HCT116 (cell line): ENCODE measurements at regions not wholly inside any gene's neighbourhood (a gene's known extent, or its start where the extent isn't known, plus 50 kb on each side); places are given as distances from the start of the nearest gene placed in this dataset.

ENCODE experiments used
- ATAC-seq: fragments of 200-7000 bp; cut with Tn5 transposase; 2 replicates; pipeline ENCODE4 v1.9.1; 2020; ENCODE audit warnings: mild to moderate bottlenecking, moderate library complexity
- BruUV-seq: library from RNA; stranded (reverse); fragments of 400-500 nt; replicated peaks from 2 replicates; lab custom pipeline; 2021; lab: Mats Ljungman, UMichigan
- CTCF ChIA-PET: fragments of 300-600 bp; sonication (Branson Sonifier 250); formaldehyde crosslinking; loops from one replicate; lab custom pipeline; 2021; ENCODE audit warnings: antibody characterized with exemption; lab: Charles Lee
- POLR2A ChIA-PET: fragments of 300-600, 350-600 bp; sonication (Branson Sonifier 250); formaldehyde crosslinking; loops from one replicate; lab custom pipeline; 2021; ENCODE audit warnings: antibody characterized with exemption; lab: Charles Lee
- RAD21 ChIA-PET, 2 experiments: fragments of 300-600 bp; sonication (Branson Sonifier 250); formaldehyde crosslinking; loops; one replicate each; lab custom pipeline; 2023; ENCODE audit warnings: low total read pairs in 2 of 2; ENCODE audit not compliant: uncharacterized antibody in 2 of 2, unreplicated experiment in 2 of 2, low non-redundant PET in 1 of 2; lab: Charles Lee
- DNase-seq: peaks from one replicate; pipeline ENCODE4 v3.0.0-alpha.2; 2010; ENCODE audit warnings: low read depth, low spot score
- H2AFZ ChIP-seq: fragments of 200-600 bp; shearing (Covaris generic), sonication (generic); 2 replicates; pipeline ENCODE4 v1.6.1; 2017; ENCODE audit warnings: low read depth, mixed run types, mixed read lengths, antibody characterized with exemption, low read length; ENCODE audit not compliant: poor library complexity, severe bottlenecking
- H3K27ac ChIP-seq: 2 replicates; pipeline ENCODE4 v1.5.1; 2012; ENCODE audit warnings: low read depth, low read length
- H3K27me3 ChIP-seq: fragments of 200-600 bp; sonication (generic); 2 replicates; pipeline ENCODE4 v1.6.1; 2016; ENCODE audit warnings: mixed run types, low read length, mixed read lengths; ENCODE audit not compliant: insufficient read depth
- H3K36me3 ChIP-seq, 2 experiments: fragments of 200-500 bp in 1 of 2; fragments of 200-600 bp in 1 of 2; sonication (Bioruptor generic) in 1 of 2; sonication (generic) in 1 of 2; 2 replicates each; pipeline versions ENCODE4 v1.5.1 to v1.6.1; 2014 to 2016; ENCODE audit warnings: low read length in 2 of 2, inconsistent platforms in 1 of 2, mixed read lengths in 1 of 2, mixed run types in 1 of 2; ENCODE audit not compliant: insufficient read depth in 2 of 2, control insufficient read depth in 1 of 2
- H3K4me1 ChIP-seq, 2 experiments: fragments of 200-600 bp in 1 of 2; sonication (generic) in 1 of 2; 2 replicates each; pipeline versions ENCODE4 v1.5.1 to v1.6.1; 2012 to 2017; ENCODE audit warnings: low read length in 2 of 2, inconsistent platforms in 1 of 2, mild to moderate bottlenecking in 1 of 2, mixed read lengths in 1 of 2, mixed run types in 1 of 2, moderate library complexity in 1 of 2; ENCODE audit not compliant: insufficient read depth in 2 of 2, control insufficient read depth in 1 of 2
- H3K4me2 ChIP-seq: fragments of 200-600 bp; sonication (generic); 2 replicates; pipeline ENCODE4 v1.6.1; 2017; ENCODE audit warnings: mixed run types, low read length, mixed read lengths
- H3K4me3 ChIP-seq, 2 experiments: fragments of 200-600 bp in 1 of 2; sonication (generic) in 1 of 2; replicated peaks in 1 of 2; 2 replicates each; pipeline ENCODE4 v1.5.1; 2011 to 2016; ENCODE audit warnings: low read length in 2 of 2, control low read depth in 1 of 2, low read depth in 1 of 2, mild to moderate bottlenecking in 1 of 2, mixed read lengths in 1 of 2, mixed run types in 1 of 2
- H3K79me2 ChIP-seq: fragments of 200-600 bp; sonication (generic); 2 replicates; pipeline ENCODE4 v1.6.1; 2017; ENCODE audit warnings: mild to moderate bottlenecking, mixed run types, low read length, moderate library complexity, mixed read lengths; ENCODE audit not compliant: insufficient read depth
- H3K9ac ChIP-seq: fragments of 200-600 bp; sonication (generic); 2 replicates; pipeline ENCODE4 v1.6.1; 2016; ENCODE audit warnings: low read length, mixed read lengths
- H3K9me2 ChIP-seq: fragments of 200-600 bp; sonication (generic), shearing (Covaris generic); 2 replicates; pipeline ENCODE4 v1.6.1; 2017; ENCODE audit warnings: mixed run types, mild to moderate bottlenecking, moderate library complexity; ENCODE audit not compliant: insufficient read depth
- H3K9me3 ChIP-seq, 2 experiments: fragments of 200-500 bp in 1 of 2; fragments of 200-600 bp in 1 of 2; sonication (Bioruptor generic) in 1 of 2; sonication (generic) in 1 of 2; 2 replicates each; pipeline ENCODE4 v1.6.1; 2014 to 2017; ENCODE audit warnings: low read length in 2 of 2, mixed read lengths in 2 of 2, inconsistent platforms in 1 of 2, low read depth in 1 of 2, mild to moderate bottlenecking in 1 of 2, mixed run types in 1 of 2, moderate library complexity in 1 of 2; ENCODE audit not compliant: control insufficient read depth in 1 of 2, insufficient read depth in 1 of 2
- H4K20me1 ChIP-seq: fragments of 200-600 bp; sonication (generic), shearing (Covaris generic); 2 replicates; pipeline ENCODE4 v1.6.1; 2017; ENCODE audit warnings: mixed run types, mild to moderate bottlenecking, moderate library complexity; ENCODE audit not compliant: insufficient read depth
- CBX3 ChIP-seq: IDR thresholded peaks from 2 replicates; pipeline ENCODE4 v1.6.1; 2012; ENCODE audit warnings: low read depth
- CEBPB ChIP-seq: IDR thresholded peaks from 2 replicates; pipeline ENCODE4 v1.6.1; 2012; ENCODE audit warnings: low read depth
- EGR1 ChIP-seq: IDR thresholded peaks from 2 replicates; pipeline ENCODE4 v1.6.1; 2012; ENCODE audit warnings: low read depth
- EZH2 ChIP-seq: fragments of 200-600 bp; sonication (generic); IDR thresholded peaks from 2 replicates; pipeline ENCODE4 v1.6.1; 2017; ENCODE audit warnings: antibody characterized with exemption, mixed run types
- EZH2phosphoT487 ChIP-seq: fragments of 200-600 bp; IDR thresholded peaks from 2 replicates; pipeline ENCODE4 v1.6.1; 2018; ENCODE audit warnings: antibody characterized with exemption, borderline replicate concordance
- JUND ChIP-seq: IDR thresholded peaks from 2 replicates; pipeline ENCODE4 v1.6.1; 2012
- POLR2A ChIP-seq: IDR thresholded peaks from 2 replicates; pipeline ENCODE4 v1.7.0; 2011; ENCODE audit warnings: borderline replicate concordance; ENCODE audit not compliant: insufficient read depth, insufficient read length; ENCODE audit errors: extremely low read depth
- POLR2AphosphoS5 ChIP-seq: IDR thresholded peaks from 2 replicates; pipeline ENCODE4 v1.6.1; 2011; ENCODE audit warnings: mild to moderate bottlenecking, low read depth, low read length, moderate library complexity
- RAD21 ChIP-seq: IDR thresholded peaks from 2 replicates; pipeline ENCODE4 v1.6.1; 2012; ENCODE audit warnings: low read depth, mild to moderate bottlenecking
- REST ChIP-seq: IDR thresholded peaks from 2 replicates; pipeline ENCODE4 v1.6.1; 2012; ENCODE audit warnings: low read depth
- SIN3A ChIP-seq: IDR thresholded peaks from 2 replicates; pipeline ENCODE4 v1.6.1; 2012; ENCODE audit warnings: low read depth
- SP1 ChIP-seq: IDR thresholded peaks from 2 replicates; pipeline ENCODE4 v1.6.1; 2012; ENCODE audit warnings: low read depth
- SRF ChIP-seq: IDR thresholded peaks from 2 replicates; pipeline ENCODE4 v1.6.1; 2012; ENCODE audit warnings: low read depth
- TCF7L2 ChIP-seq: IDR thresholded peaks from 2 replicates; pipeline ENCODE4 v1.7.0; 2011; ENCODE audit warnings: borderline replicate concordance, inconsistent platforms; ENCODE audit not compliant: insufficient read depth, insufficient read length; ENCODE audit errors: extremely low read depth
- YY1 ChIP-seq: IDR thresholded peaks from 2 replicates; pipeline ENCODE4 v1.6.1; 2011; ENCODE audit warnings: low read length, low read depth, moderate library complexity, mild to moderate bottlenecking; ENCODE audit not compliant: insufficient replicate concordance; ENCODE audit errors: extremely low read depth
- ZFX ChIP-seq: fragments of 450-650 bp; IDR thresholded peaks from 2 replicates; pipeline ENCODE4 v1.6.1; 2017
- ZNF274 ChIP-seq: fragments of 200-500 bp; sonication (Bioruptor generic); IDR thresholded peaks from 2 replicates; pipeline ENCODE4 v1.6.1; 2014; ENCODE audit warnings: mild to moderate bottlenecking, low read depth, low read length, inconsistent platforms
- intact Hi-C: fragments of 100-400 bp; cut with micrococcal nuclease; formaldehyde crosslinking; loops from 2 replicates; pipeline ENCODE4 v1.10.0; 2022
- TF ChIP-seq, protein P1 (sequence below): IDR thresholded peaks from 2 replicates; pipeline ENCODE4 v1.6.1; 2012
- TF ChIP-seq, protein P2 (sequence below), 3 experiments: fragments of 200-600 bp in 1 of 3; sonication (generic) in 1 of 3; IDR thresholded peaks in 2 of 3; conservative IDR thresholded peaks in 1 of 3; 2 replicates each; pipeline ENCODE4 v1.5.1; 2012 to 2017; ENCODE audit warnings: low read depth in 2 of 3, low read length in 2 of 3, antibody characterized with exemption in 1 of 3, borderline replicate concordance in 1 of 3, control low read depth in 1 of 3, mild to moderate bottlenecking in 1 of 3, mixed read lengths in 1 of 3, mixed run types in 1 of 3, moderate library complexity in 1 of 3; ENCODE audit not compliant: insufficient read depth in 1 of 3

- Histone ChIP-seq H3K9ac (no peak overlapping the region), H3K4me3 (no peak overlapping the region), H3K4me2 (no peak overlapping the region), H4K20me1 (no peaks in the 10 kb centered on the region), H2AFZ (no peak overlapping the region), H3K9me3 (no peaks in the 10 kb centered on the region), H3K9me2 (no peaks in the 10 kb centered on the region), H3K36me3 (no peaks in the 10 kb centered on the region), H3K27ac (no peak overlapping the region), H3K4me1 (no peaks in the 10 kb centered on the region), H3K79me2 (no peaks in the 10 kb centered on the region), H3K27me3 (no peaks in the 10 kb centered on the region)
- RAD21 ChIA-PET = no interaction called here
- no TSS peak for BruUV-seq
- intact Hi-C loops = no loop called here
- no peak for ATAC-seq
- TF ChIP-seq RAD21 (no peak), ZFX (no peak), CBX3 (no peak), ZNF274 (no peak), JUND (no peak), SRF (no peak), POLR2AphosphoS5 (no peak), EZH2 (no peak), YY1 (no peak), CEBPB (no peak), POLR2A (no peak), EGR1 (no peak), SIN3A (no peak), SP1 (no peak), TCF7L2 (no peak), REST (no peak), EZH2phosphoT487 (no peak)
- TF ChIP-seq, protein P1, sequence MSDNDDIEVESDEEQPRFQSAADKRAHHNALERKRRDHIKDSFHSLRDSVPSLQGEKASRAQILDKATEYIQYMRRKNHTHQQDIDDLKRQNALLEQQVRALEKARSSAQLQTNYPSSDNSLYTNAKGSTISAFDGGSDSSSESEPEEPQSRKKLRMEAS = no peak
- TF ChIP-seq, protein P2, sequence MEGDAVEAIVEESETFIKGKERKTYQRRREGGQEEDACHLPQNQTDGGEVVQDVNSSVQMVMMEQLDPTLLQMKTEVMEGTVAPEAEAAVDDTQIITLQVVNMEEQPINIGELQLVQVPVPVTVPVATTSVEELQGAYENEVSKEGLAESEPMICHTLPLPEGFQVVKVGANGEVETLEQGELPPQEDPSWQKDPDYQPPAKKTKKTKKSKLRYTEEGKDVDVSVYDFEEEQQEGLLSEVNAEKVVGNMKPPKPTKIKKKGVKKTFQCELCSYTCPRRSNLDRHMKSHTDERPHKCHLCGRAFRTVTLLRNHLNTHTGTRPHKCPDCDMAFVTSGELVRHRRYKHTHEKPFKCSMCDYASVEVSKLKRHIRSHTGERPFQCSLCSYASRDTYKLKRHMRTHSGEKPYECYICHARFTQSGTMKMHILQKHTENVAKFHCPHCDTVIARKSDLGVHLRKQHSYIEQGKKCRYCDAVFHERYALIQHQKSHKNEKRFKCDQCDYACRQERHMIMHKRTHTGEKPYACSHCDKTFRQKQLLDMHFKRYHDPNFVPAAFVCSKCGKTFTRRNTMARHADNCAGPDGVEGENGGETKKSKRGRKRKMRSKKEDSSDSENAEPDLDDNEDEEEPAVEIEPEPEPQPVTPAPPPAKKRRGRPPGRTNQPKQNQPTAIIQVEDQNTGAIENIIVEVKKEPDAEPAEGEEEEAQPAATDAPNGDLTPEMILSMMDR (IDR thresholded peaks at IDR 0.05 in 2 of 3, conservative IDR thresholded peaks at IDR 0.05 in 1 of 3; ENCODE audit: borderline replicate concordance in 1 of 3, insufficient read depth in 1 of 3, low read depth in 2 of 3, low read length in 2 of 3) = no peak
- no peak for DNase-seq
- POLR2A ChIA-PET = no interaction called here
- CTCF ChIA-PET = no interaction called here
These were observed 515.2 kb upstream of the POT1 start for GRCh38 chr7:125444864-125445263.
